ENCODE measurements at regions not wholly inside any gene's neighbourhood (a gene's known extent, or its start where the extent isn't known, plus 50 kb on each side); places are given as distances from the start of the nearest gene placed in this dataset.
A peak's percentile ranks its signal among the peaks of the same experiment; 100 is the strongest.
"Not testable (repeated sequence)": the region's sequence is repeated elsewhere in the genome, so short reads cannot be mapped to it uniquely, and the experiment has no call there.

DNA sequence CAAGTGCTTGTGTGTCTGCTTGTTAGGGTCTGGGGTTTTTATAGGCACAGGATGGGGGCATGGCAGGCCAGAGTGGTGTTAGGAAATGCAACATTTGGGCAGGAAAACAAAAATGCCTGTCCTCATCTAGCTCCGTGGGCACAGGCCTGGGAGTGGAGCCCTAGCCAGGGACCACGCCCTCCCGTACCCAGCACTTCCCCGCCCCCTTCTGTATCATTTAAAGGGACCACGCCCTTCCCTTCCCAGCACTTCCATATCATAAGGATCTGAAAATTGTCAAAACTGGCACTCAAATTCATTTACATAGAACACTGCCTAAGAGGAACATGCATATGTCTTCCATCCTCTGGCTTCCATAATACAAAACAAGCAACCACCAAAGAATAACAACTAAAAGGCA lies 185.8 kb downstream of the B3GLCT start:
- DNase-seq, result no peak

GRCh38 chr13:31394506-31394905 lies 194.7 kb downstream of the B3GLCT start:
- no peak for DNase-seq

- no peak for DNase-seq
Observed at GRCh38 chr13:31395090-31395489, 195.3 kb downstream of the B3GLCT start.

DNA sequence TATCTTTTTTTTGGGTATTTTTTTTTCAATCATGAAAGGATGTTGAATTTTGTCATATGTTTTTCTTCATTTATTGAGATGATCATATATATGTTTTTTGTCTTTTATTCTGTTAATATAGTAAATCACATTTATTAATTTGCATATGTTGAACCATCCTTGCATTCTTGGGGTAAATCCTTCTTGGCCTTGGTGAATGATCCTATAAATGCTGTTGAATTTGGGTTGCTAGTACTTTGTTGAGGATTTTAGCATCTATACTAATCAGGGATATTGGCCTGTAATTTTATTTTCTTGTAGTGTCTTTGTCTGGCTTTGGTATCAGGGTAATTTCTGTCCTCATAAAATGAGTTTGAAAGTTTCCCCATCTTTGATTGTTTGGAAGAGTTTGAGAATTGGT lies 199.9 kb downstream of the B3GLCT start:
- no peak for DNase-seq

DNA sequence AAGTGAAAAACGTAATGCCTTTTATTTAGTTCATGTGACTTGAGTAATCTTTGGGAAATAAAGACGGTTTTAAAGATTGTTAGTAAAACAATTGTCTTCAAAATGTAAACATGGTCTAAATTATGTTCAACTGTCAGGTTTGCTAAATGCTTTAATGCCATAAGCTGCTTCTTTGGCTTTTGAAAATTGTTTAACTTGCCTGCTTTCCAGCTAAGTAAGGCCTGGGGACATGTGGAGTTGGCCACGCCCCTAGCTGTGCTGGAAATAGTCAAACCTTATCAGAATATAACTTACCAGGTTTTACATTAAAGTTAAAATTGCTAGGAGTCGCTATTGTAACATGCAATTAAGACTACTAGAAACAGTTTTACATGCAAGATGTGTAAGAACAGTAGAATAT lies 203.9 kb downstream of the B3GLCT start:
- DNase-seq, result not testable (repeated sequence)

DNA sequence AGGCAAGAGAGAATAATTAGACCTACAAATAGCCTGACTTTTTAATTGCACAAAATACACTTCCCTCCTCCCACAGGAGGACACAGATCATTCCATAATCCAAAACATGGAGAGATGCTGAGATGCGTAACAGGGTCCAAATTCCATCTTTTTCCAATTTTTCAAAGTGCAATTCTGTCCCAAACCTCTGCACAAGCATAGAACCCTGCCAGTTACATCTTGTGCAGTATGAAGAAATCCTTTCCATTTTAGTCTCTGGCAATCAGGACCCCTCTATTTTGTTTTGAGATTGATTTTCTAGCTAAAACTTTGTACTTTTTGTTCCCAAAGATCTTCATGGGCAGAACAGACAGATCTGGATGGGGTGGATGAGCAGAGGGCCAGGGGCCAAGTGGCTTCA lies 209.2 kb downstream of the B3GLCT start:
- no peak for DNase-seq

DNA sequence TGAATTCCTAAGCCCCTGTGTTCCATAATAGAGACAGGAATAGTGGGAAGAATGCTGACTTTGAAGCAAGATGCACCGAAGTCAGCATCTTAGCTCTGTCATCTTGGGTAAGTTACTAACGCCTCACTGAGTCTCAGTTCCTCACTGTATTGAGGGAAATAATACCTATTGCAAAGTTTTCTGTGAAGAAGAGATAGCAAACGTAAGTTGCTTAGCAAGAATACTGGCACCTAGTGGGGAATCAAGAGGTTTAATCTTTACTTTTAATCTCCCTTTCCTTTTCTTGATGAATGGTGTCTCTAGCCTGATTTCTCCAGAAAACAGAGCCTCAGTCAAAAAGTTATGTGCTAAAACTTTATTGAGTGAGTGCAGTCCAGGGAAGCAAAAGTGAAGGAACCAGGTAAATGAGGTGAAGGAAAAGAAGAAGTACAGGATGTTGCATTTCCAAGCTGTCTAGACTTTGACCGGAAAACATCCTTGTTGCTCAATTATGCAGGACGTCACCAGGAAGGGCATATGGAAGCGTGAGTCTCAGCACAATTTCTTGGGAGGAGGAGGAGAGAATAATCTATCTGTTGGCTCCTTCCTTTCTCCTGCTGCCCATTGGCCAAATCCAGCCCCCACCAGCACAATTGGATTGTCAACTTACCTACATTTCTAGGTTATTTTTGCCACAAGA lies 210.0 kb downstream of the B3GLCT start:
- no peak for DNase-seq

GRCh38 chr13:31413516-31413915 lies 213.7 kb downstream of the B3GLCT start:
- no peak for DNase-seq

GRCh38 chr13:31416066-31416465 lies 216.3 kb downstream of the B3GLCT start:
- DNase-seq, result no peak

DNA sequence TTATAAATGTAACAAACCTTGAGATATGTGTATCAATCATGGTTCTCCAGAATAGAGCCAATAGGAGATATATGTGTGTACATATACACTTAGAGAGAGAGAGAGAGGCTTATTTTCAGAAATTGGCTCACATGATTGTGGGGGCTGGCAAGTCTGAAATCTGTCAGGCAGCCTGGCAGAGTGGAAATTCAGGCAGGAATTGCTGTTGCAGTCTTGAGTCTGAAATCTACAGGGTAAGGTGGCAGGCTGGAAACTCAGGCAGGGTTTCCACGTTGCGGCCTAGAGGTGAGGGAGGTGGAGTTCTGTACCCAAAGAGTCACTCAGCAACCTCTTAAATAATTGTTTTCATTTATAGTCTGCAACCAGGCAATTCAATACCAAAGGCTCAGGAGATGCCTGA lies 218.4 kb downstream of the B3GLCT start:
- DNase-seq, result no peak

- DNase-seq, result no peak
Observed at GRCh38 chr13:31421756-31422155, 222.0 kb downstream of the B3GLCT start.

DNA sequence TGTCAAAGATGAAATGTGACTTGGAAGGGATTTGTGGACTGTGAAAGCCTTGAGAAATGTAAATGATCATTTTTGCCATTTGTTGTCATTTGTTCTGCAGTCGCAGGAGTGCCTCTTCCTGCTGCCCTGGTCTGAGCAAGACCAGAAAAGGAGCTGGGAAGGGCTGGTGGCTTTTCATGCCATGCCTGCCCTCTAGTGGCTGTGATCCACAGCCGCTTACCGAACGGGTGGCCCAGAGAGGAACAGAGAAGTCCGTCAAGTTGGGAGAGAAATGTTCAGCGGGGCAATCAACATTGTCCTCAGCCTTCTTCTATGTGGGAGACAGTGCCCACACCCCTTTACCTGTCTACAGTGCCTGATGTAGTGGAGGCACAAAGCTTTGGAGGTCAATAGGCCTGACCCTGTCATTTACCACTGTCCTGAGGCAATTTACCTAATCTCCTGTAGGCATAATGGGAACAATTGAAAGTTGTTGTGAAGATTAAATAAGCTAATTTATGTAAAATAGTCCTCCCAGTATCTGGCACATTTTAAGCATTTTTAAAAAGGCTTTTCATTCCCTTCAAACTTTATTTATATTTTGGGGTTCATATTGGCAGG lies 224.5 kb downstream of the B3GLCT start:
- DNase-seq, result peak; percentile 2

DNA sequence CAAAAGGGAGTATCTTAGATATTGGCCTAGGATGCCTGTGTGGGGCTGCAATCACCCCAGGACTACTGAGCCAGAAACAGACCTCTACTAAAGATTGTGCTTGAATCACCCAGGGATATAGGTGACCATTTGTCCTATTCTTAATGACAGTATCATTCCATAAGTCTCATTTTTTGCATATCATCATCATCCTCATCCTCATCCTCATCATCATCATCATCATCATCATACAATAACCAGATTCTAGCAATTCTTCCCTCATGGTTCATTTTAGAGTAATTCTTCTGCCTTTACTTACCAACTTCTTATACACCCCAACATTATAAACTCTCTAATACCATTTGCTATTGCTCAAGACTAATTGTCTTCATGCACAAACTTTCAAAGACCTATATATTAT lies 226.6 kb downstream of the B3GLCT start:
- DNase-seq, result no peak

DNA sequence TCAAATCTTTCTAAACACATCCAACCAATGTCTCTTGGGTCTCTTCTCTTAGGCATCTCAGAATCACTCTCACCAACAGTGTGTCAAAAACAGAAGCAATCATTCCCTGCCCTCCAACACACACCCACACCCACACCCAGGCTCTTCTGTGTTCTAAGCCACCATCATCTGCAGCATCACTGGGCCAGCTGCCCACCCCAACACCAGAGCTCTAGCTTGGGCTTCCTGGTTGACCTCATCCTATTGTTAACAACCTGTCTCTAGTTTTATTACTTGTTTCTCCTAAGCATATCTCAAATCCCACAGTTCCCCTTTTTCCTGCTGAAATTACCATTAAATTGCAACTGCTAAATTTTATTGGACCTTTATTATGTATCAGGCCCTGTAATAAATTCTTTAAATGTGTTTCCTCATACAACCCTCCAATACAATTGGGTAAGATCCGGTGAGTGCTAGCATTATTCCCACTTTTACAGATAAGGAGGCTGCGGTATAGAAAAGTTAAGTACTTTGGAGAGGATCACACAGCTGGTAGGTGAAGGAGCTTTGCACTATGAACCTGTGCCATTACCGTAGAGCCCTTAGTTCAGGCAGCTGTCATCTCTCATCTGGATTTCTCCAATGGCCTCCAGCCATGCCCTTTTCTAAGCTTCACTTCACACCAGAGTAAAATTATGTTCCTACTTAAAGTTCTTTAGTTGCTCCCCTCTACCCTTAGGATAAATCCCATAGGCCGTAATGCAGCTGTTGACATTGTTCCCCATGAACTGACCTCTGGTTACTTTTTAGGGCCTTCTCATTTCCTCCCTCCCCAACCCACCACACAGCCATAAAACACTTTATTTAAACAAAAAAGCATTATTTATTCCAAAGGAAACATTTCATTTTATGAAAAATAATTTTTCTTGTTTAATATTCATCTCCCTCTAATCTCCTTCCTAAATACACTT lies 227.7 kb downstream of the B3GLCT start:
- no peak for DNase-seq

DNA sequence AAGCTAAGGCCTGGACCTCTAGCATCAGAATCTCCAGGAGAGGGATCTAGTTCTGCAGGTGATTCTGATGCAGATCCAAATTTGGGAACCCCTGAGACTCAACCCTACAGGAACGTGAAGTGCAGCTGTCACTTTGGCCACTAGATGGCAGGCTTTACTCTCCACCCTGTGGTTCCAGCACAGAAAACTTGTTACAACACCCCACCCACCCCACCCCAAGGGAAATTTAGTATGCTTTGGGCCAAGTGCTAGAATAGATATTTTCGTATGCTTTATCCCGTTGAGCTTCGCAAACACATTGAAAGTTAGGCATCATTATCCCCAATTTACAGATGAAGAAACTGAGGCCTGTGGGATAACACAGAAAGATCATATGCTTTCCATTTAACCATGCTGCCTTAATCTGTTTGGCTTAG lies 232.0 kb downstream of the B3GLCT start:
- no peak for DNase-seq

GRCh38 chr13:31433207-31433606 lies 233.4 kb downstream of the B3GLCT start:
- no peak for DNase-seq

DNA sequence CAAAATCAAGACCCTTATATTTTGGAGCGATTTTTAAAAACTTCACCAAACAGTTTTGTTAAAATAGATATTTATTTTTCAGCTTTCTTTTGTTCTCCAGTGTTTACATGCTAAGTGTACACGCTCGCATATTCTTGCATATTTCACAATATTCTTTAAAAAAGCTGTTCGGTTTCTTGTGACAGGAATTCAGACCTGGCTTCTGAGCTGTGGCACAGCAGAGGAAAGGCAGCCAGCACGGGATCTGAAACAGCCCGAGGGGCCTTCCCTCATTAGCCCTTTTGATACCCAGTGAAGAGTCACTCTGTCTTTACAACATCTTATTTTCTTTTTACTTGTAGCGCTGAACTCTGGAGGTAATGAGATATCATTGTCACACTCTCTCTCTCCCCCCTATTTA lies 234.0 kb downstream of the B3GLCT start:
- DNase-seq, result no peak

GRCh38 chr13:31434613-31435012 lies 234.8 kb downstream of the B3GLCT start:
- no peak for DNase-seq

GRCh38 chr13:31435536-31435935 lies 235.8 kb downstream of the B3GLCT start:
- DNase-seq, result no peak

DNA sequence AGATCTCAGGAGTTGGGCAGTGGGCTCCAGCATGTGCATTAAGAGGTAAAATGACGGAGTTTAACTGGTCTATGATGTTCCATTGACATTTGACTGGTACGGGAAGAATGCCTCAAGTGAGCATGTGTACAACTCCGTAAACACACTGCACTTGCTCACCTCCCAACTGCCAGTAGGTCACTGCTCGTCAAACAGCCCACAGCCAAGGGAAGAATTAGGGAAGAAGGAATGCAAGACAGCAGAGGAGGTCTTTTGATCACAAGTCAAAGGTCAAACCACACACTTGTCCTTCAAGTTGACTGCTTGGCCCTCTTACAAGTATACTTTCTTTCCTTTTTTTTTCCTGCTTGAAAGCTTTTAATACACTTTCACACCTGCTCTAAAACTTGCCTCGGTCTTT lies 236.7 kb downstream of the B3GLCT start:
- DNase-seq, result no peak

DNA sequence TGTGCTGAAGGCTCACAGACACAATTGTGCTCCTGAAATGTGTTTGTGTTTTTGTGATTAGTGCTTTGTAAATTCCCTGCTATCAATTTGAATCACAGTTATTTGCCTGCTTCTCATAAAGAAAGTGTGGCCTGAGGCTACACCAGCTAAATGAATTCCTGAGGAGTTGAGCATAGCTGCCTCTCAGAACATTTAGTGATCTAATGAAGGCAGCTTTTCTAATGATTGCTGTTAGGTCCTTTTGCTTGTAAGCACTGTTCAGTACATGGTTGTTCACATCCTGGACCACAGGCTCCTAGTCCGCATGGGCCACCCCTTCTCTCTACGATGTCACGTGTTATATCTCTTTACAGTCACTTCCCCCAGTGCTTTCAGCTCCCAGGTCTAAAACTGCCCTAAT lies 238.2 kb downstream of the B3GLCT start:
- no peak for DNase-seq

- DNase-seq, result no peak
Observed at GRCh38 chr13:31440132-31440531, 240.4 kb downstream of the B3GLCT start.

GRCh38 chr13:31441800-31442510 lies 242.2 kb downstream of the B3GLCT start:
- DNase-seq, result no peak

Data from NCI-H2081 treated with DMSO at 0.1 percent for 48 hours (cell line).